Suprapubic skin (tissue), 4 donors: ENCODE measurements at regions not wholly inside any gene's neighbourhood (a gene's known extent, or its start where the extent isn't known, plus 50 kb on each side); places are given as distances from the start of the nearest gene placed in this dataset.

ENCODE experiments used
- DNase-seq, 2 donors: peaks; one replicate each; pipeline ENCODE4 v3.0.0-alpha.2; 2019; ENCODE audit warnings: low spot score in 2 of 2
- H3K27ac ChIP-seq: fragments of 200-600 bp; sonication (generic); one replicate; pipeline ENCODE4 v1.5.1; 2019
- H3K27me3 ChIP-seq: fragments of 200-600 bp; sonication (generic); one replicate; pipeline ENCODE4 v1.5.1; 2019
- H3K36me3 ChIP-seq: fragments of 200-600 bp; sonication (generic); one replicate; pipeline ENCODE4 v1.5.1; 2019
- H3K4me1 ChIP-seq: fragments of 200-600 bp; sonication (generic); one replicate; pipeline ENCODE4 v1.5.1; 2019
- H3K4me3 ChIP-seq: fragments of 200-600 bp; sonication (generic); one replicate; pipeline ENCODE4 v1.5.1; 2019; ENCODE audit warnings: mild to moderate bottlenecking
- H3K9me3 ChIP-seq: fragments of 200-600 bp; sonication (generic); one replicate; pipeline ENCODE4 v1.5.1; 2019
- EP300 ChIP-seq: sonication (generic); formaldehyde crosslinking; IDR thresholded peaks from one replicate; pipeline ENCODE4 v1.6.1; 2017; ENCODE audit warnings: antibody characterized with exemption
- POLR2A ChIP-seq, 2 donors: fragments of 450-650 bp; IDR thresholded peaks; one replicate each; pipeline ENCODE4 v1.6.1; 2017; ENCODE audit warnings: antibody characterized with exemption in 2 of 2, mild to moderate bottlenecking in 2 of 2, moderate library complexity in 2 of 2
- POLR2AphosphoS5 ChIP-seq, 3 donors: sonication (generic); formaldehyde crosslinking; IDR thresholded peaks; one replicate each; pipeline ENCODE4 v1.6.1; 2017; ENCODE audit warnings: antibody characterized with exemption in 3 of 3
- WGBS: methylation state at CpG from one replicate; pipeline ENCODE4 v1.1.5; 2018; 5-methylcytosine and 5-hydroxymethylcytosine counted together
- TF ChIP-seq, protein P1 (sequence below), 2 donors: fragments of 200-600 bp in 1 of 2; fragments of 450-650 bp in 1 of 2; sonication (generic) in 1 of 2; IDR thresholded peaks; one replicate each; pipeline ENCODE4 v1.5.1; 2016 to 2019; ENCODE audit warnings: antibody characterized with exemption in 2 of 2, mild to moderate bottlenecking in 1 of 2, moderate library complexity in 1 of 2

DNA sequence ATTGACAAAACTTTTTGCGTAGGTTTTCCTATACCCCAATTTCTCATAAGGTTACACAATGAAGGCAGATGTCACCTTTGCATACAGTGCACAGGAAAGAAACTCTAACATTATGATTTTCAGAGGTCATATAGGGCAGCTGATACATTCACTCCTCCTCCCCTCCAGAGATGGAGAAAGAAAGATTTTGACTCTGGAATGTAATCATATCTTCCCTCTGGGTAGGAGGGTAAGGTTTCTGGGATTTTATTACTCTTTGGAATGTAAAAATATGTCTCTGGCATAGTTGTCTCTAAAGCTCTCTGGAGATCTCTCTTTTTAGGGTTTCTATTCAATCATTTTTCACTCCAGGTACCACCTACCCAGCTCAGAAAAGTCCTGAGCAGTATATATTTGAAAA is 398.3 kb downstream of the GPD2 start:
- DNase-seq: no peak
- H3K9me3 ChIP-seq: peaks cover 4% of the 10 kb centered on the region
- H3K36me3 ChIP-seq: no peaks in the 10 kb centered on the region
- 83% methylated on average over 1 of the region's 1 CpG for WGBS
- no peaks in the 10 kb centered on the region for H3K4me1 ChIP-seq
- no peak overlapping the region for H3K4me3 ChIP-seq
- no peak overlapping the region for H3K27ac ChIP-seq
- H3K27me3 ChIP-seq: no peaks in the 10 kb centered on the region
- no peak for TF ChIP-seq POLR2AphosphoS5 (IDR thresholded peaks at IDR 0.05)
- TF ChIP-seq POLR2A (IDR thresholded peaks at IDR 0.05): no peak
- no peak for TF ChIP-seq EP300
- TF ChIP-seq, protein P1, sequence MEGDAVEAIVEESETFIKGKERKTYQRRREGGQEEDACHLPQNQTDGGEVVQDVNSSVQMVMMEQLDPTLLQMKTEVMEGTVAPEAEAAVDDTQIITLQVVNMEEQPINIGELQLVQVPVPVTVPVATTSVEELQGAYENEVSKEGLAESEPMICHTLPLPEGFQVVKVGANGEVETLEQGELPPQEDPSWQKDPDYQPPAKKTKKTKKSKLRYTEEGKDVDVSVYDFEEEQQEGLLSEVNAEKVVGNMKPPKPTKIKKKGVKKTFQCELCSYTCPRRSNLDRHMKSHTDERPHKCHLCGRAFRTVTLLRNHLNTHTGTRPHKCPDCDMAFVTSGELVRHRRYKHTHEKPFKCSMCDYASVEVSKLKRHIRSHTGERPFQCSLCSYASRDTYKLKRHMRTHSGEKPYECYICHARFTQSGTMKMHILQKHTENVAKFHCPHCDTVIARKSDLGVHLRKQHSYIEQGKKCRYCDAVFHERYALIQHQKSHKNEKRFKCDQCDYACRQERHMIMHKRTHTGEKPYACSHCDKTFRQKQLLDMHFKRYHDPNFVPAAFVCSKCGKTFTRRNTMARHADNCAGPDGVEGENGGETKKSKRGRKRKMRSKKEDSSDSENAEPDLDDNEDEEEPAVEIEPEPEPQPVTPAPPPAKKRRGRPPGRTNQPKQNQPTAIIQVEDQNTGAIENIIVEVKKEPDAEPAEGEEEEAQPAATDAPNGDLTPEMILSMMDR (IDR thresholded peaks at IDR 0.05): no peak

DNA sequence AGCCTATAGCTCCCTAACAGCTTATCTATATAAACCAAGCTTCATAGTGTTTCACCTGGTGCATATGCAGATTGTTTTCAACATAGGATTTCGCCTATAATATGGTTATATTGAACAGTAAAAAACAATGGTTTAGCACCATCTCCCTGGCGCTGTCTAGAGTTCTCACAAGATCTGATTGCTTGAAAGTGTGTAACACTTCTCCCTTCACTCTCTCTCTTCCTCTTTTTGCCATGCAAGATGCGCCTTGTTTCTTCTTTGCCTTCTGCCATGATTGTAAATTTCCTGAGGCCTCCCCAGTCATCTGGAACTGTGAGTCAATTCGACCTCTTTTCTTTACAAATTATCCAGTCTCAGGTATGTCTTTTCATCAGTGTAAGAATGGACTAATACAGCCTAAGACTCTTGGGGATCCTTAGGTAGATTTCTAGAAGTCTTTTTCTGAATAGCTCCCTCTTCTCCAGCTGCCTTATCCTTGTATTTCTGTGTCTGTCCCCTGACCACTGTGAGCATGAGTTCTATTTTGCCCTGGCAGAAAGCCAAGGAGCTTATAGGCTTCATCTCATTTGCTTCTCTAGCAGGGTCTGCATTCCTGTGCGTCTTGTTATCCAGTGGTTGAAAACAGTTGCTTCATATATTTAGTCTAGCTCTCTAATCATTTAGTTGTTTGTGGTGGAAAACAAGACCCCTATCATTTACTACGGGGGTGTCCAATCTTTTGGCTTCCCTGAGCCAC is 401.6 kb downstream of the GPD2 start:
- Histone ChIP-seq H3K27ac (no peak overlapping the region), H3K4me3 (no peak overlapping the region), H3K27me3 (no peaks in the 10 kb centered on the region), H3K36me3 (no peaks in the 10 kb centered on the region), H3K9me3 (no peaks in the 10 kb centered on the region), H3K4me1 (no peaks in the 10 kb centered on the region)
- no peak for DNase-seq
- TF ChIP-seq EP300: no peak
- TF ChIP-seq, protein P1 (IDR thresholded peaks at IDR 0.05): no peak
- TF ChIP-seq POLR2A (IDR thresholded peaks at IDR 0.05): no peak
- TF ChIP-seq POLR2AphosphoS5 (IDR thresholded peaks at IDR 0.05): no peak
- whole genome bisulfite sequencing: 76% methylated on average over 6 of the region's 6 CpGs

DNA sequence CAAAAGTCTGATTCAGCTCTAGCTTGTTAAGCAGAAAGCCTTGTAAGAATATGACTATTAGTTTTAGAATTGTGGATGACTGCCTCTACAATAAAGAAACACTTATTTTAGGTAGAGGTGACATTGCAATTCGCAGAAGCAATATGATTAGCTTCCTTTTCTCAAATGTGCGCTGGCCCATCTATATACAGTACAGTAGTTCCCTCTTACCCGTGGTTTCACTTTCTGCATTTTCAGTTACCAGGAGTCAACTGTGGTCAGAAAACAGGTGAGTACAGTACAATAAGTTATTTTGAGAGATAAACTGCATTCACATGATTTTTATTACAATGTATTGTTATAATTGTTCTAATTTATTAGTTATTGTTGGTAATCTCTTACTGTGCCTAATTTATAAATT is 405.1 kb downstream of the GPD2 start:
- H3K27me3 ChIP-seq: no peaks in the 10 kb centered on the region
- 91% methylated on average over 3 of the region's 3 CpGs for WGBS
- no peak overlapping the region for H3K27ac ChIP-seq
- no peak for TF ChIP-seq POLR2A (IDR thresholded peaks at IDR 0.05)
- H3K9me3 ChIP-seq: no peaks in the 10 kb centered on the region
- H3K4me1 ChIP-seq: no peaks in the 10 kb centered on the region
- no peak for DNase-seq
- no peaks in the 10 kb centered on the region for H3K36me3 ChIP-seq
- H3K4me3 ChIP-seq: no peak overlapping the region

DNA sequence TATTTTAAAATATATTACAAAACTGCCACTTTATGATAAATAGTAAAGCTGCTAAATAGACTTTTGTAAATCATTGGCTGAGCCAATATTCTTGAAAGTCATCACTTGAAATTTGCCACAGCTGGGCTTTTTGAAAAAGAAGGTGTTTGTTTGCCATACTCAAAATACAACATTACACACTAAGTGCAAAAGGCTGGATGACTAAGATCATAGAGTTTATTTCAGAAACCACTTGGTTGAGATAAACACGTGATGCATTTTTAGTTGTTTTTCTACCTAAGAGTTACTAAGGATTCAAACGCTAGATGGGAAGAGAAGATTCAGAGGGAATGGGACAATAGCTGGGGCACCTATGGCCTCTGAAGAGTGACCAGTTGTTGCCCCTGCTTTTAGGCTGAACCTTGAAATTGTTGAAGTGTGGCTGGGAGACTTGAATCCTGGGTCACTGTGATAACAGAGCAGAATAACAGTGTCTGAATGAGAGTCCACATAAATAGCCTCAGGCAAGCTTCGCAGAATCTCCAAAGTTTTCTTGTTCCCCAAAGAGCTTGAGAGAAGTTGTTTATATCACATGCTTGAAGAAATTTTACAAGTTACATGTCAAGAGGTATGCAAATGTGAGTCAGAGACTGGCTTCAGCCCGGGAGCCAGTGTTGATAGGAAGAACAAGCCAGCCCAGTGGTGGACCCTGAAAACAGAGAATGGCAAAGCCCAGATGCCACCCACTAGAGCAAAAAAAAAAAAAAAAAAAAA is 409.8 kb downstream of the GPD2 start:
- H3K36me3 ChIP-seq: no peaks in the 10 kb centered on the region
- TF ChIP-seq, protein P1 (IDR thresholded peaks at IDR 0.05): no peak
- no peak for TF ChIP-seq POLR2AphosphoS5 (IDR thresholded peaks at IDR 0.05)
- TF ChIP-seq EP300: no peak
- no peak for TF ChIP-seq POLR2A (IDR thresholded peaks at IDR 0.05)
- no peaks in the 10 kb centered on the region for H3K27me3 ChIP-seq
- no peak for DNase-seq
- WGBS: 49% methylated on average over 4 of the region's 4 CpGs
- H3K27ac ChIP-seq: no peak overlapping the region
- no peaks in the 10 kb centered on the region for H3K4me1 ChIP-seq
- no peaks in the 10 kb centered on the region for H3K9me3 ChIP-seq
- H3K4me3 ChIP-seq: no peak overlapping the region

DNA sequence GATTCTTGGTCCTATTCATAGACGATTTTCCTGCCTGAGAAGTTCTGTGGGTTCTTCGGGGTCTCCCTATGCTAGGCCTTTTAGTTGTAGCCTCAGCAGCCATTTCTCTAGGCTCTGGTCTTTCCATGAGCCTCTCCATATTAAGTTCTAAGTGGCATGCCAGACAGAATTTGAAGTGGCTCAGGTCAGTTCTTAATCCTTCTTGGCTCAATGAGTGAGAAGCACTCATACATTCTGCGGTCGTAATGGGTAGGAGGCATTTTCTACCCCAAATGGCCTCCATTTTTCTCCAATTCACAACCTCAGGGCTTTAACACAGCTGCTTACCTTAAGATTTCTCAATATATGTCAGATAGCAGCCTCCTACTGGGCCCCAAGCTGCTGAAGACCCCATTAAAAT is 405.3 kb upstream of the GALNT5 start:
- Histone ChIP-seq H3K4me1 (no peaks in the 10 kb centered on the region), H3K9me3 (no peaks in the 10 kb centered on the region), H3K27me3 (no peaks in the 10 kb centered on the region), H3K4me3 (no peak overlapping the region), H3K36me3 (no peaks in the 10 kb centered on the region), H3K27ac (no peak overlapping the region)
- DNase-seq: no peak
- WGBS: 94% methylated on average over 4 of the region's 4 CpGs
- TF ChIP-seq EP300 (no peak), POLR2A (IDR thresholded peaks at IDR 0.05) (no peak), POLR2AphosphoS5 (IDR thresholded peaks at IDR 0.05) (no peak)
- TF ChIP-seq, protein P1 (IDR thresholded peaks at IDR 0.05): no peak
